ENCODE measurements at regions not wholly inside any gene's neighbourhood (a gene's known extent, or its start where the extent isn't known, plus 50 kb on each side); places are given as distances from the start of the nearest gene placed in this dataset.

DNA sequence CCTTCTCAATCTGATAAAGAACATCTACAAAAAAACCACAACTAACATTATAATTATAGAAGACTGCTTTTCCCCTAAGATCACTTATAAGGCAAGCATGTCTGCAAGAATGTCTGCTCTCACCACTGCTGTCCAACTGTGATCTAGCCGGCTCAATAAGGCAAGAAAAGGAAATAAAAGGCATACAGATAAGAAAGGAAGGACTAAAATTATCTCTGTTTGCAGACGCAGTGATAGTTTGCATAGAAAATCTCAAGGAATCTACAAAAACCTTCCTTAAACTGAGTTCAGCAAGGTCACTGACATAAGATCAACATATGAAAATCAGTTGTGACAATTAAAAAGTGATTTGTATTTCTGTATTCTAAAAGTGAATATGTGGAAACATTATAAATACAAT is 138.0 kb upstream of the EGLN3 start:
- TF ChIP-seq ZNF396 (CRISPR knock-in tag; IDR thresholded peaks at IDR 0.05; ENCODE audit: borderline replicate concordance), result no peak
- no peak for TF ChIP-seq TEAD4 (CRISPR knock-in tag; IDR thresholded peaks at IDR 0.05)
- TF ChIP-seq, protein P1, sequence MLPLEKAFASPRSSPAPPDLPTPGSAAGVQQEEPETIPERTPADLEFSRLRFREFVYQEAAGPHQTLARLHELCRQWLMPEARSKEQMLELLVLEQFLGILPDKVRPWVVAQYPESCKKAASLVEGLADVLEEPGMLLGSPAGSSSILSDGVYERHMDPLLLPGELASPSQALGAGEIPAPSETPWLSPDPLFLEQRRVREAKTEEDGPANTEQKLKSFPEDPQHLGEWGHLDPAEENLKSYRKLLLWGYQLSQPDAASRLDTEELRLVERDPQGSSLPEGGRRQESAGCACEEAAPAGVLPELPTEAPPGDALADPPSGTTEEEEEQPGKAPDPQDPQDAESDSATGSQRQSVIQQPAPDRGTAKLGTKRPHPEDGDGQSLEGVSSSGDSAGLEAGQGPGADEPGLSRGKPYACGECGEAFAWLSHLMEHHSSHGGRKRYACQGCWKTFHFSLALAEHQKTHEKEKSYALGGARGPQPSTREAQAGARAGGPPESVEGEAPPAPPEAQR (CRISPR knock-in tag; IDR thresholded peaks at IDR 0.05), result no peak
- TF ChIP-seq CREB1 (CRISPR knock-in tag; IDR thresholded peaks at IDR 0.05), result no peak
- TF ChIP-seq, protein P2, sequence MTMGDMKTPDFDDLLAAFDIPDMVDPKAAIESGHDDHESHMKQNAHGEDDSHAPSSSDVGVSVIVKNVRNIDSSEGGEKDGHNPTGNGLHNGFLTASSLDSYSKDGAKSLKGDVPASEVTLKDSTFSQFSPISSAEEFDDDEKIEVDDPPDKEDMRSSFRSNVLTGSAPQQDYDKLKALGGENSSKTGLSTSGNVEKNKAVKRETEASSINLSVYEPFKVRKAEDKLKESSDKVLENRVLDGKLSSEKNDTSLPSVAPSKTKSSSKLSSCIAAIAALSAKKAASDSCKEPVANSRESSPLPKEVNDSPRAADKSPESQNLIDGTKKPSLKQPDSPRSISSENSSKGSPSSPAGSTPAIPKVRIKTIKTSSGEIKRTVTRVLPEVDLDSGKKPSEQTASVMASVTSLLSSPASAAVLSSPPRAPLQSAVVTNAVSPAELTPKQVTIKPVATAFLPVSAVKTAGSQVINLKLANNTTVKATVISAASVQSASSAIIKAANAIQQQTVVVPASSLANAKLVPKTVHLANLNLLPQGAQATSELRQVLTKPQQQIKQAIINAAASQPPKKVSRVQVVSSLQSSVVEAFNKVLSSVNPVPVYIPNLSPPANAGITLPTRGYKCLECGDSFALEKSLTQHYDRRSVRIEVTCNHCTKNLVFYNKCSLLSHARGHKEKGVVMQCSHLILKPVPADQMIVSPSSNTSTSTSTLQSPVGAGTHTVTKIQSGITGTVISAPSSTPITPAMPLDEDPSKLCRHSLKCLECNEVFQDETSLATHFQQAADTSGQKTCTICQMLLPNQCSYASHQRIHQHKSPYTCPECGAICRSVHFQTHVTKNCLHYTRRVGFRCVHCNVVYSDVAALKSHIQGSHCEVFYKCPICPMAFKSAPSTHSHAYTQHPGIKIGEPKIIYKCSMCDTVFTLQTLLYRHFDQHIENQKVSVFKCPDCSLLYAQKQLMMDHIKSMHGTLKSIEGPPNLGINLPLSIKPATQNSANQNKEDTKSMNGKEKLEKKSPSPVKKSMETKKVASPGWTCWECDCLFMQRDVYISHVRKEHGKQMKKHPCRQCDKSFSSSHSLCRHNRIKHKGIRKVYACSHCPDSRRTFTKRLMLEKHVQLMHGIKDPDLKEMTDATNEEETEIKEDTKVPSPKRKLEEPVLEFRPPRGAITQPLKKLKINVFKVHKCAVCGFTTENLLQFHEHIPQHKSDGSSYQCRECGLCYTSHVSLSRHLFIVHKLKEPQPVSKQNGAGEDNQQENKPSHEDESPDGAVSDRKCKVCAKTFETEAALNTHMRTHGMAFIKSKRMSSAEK (CRISPR knock-in tag; IDR thresholded peaks at IDR 0.05; ENCODE audit: borderline replicate concordance), result no peak
- no peak for TF ChIP-seq NR3C1 (CRISPR knock-in tag; conservative IDR thresholded peaks at IDR 0.05; ENCODE audit: low read depth)
- TF ChIP-seq ZNF423 (CRISPR knock-in tag; IDR thresholded peaks at IDR 0.05), result no peak
- no peak for TF ChIP-seq SMAD3 (CRISPR knock-in tag; IDR thresholded peaks at IDR 0.05; ENCODE audit: borderline replicate concordance)
- no peak for TF ChIP-seq ESRRA (CRISPR knock-in tag; IDR thresholded peaks at IDR 0.05; ENCODE audit: borderline replicate concordance)
- TF ChIP-seq, protein P3, sequence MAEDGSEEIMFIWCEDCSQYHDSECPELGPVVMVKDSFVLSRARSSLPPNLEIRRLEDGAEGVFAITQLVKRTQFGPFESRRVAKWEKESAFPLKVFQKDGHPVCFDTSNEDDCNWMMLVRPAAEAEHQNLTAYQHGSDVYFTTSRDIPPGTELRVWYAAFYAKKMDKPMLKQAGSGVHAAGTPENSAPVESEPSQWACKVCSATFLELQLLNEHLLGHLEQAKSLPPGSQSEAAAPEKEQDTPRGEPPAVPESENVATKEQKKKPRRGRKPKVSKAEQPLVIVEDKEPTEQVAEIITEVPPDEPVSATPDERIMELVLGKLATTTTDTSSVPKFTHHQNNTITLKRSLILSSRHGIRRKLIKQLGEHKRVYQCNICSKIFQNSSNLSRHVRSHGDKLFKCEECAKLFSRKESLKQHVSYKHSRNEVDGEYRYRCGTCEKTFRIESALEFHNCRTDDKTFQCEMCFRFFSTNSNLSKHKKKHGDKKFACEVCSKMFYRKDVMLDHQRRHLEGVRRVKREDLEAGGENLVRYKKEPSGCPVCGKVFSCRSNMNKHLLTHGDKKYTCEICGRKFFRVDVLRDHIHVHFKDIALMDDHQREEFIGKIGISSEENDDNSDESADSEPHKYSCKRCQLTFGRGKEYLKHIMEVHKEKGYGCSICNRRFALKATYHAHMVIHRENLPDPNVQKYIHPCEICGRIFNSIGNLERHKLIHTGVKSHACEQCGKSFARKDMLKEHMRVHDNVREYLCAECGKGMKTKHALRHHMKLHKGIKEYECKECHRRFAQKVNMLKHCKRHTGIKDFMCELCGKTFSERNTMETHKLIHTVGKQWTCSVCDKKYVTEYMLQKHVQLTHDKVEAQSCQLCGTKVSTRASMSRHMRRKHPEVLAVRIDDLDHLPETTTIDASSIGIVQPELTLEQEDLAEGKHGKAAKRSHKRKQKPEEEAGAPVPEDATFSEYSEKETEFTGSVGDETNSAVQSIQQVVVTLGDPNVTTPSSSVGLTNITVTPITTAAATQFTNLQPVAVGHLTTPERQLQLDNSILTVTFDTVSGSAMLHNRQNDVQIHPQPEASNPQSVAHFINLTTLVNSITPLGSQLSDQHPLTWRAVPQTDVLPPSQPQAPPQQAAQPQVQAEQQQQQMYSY (CRISPR knock-in tag; IDR thresholded peaks at IDR 0.05), result no peak
- TF ChIP-seq ATF1 (CRISPR knock-in tag; IDR thresholded peaks at IDR 0.05), result no peak
- no peak for TF ChIP-seq ETV6 (CRISPR knock-in tag; IDR thresholded peaks at IDR 0.05)
- ChIA-PET POLR2A (no interaction called here), CTCF (interaction anchor here (1.4 kb wide), 1 partner anchor 10 kb away, joined by 4 read pairs; no protein-coding TSS in a partner anchor)
- Mint-ChIP-seq H3K27me3 (ENCODE audit: low read depth) (peaks cover 20% of the 10 kb centered on the region), H3K27ac (no peak overlapping the region), H3K4me1 (no peaks in the 10 kb centered on the region; the same call in 1 of the 2 replicates), H3K4me3 (no peak overlapping the region), H3K9me3 (peaks cover 3% of the 10 kb centered on the region; the same call in 1 of the 2 replicates), H3K36me3 (no peaks in the 10 kb centered on the region)
- ATAC-seq, result no peak
- no peak for DNase-seq (ENCODE audit: low spot score)

DNA sequence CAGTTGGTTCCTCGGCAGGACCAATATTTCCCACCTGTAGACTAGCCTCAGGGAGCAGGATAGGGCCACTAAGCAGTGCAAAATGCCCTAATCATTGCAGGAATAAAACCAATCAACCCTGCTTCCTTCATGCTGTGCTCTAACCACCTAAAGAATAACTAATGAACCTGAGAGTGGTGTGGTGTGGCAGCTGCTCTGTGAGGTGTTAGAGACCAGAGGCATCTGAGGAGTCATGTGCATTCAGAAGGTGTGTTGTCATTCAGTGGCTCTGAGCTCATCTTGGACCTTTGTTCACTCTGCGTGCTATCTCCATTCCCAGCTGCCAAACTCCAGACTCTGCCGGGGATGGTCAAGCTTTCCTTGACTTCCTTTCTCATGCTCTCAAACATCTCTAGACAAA is 136.7 kb upstream of the EGLN3 start:
- Mint-ChIP-seq H3K4me3 (no peak overlapping the region), H3K27ac (no peak overlapping the region), H3K36me3 (no peaks in the 10 kb centered on the region), H3K27me3 (ENCODE audit: low read depth) (peaks cover 23% of the 10 kb centered on the region), H3K4me1 (no peaks in the 10 kb centered on the region; the same call in 1 of the 2 replicates), H3K9me3 (peaks cover 3% of the 10 kb centered on the region; the same call in 1 of the 2 replicates)
- ChIA-PET CTCF (no interaction called here), POLR2A (no interaction called here)
- no peak for DNase-seq (ENCODE audit: low spot score)
- no peak for ATAC-seq
- TF ChIP-seq NFE2L1 (CRISPR knock-in tag; IDR thresholded peaks at IDR 0.05) (no peak), OVOL2 (CRISPR knock-in tag; IDR thresholded peaks at IDR 0.05; ENCODE audit: borderline replicate concordance) (no peak), CREB1 (CRISPR knock-in tag; IDR thresholded peaks at IDR 0.05) (no peak), FOXJ3 (CRISPR knock-in tag; IDR thresholded peaks at IDR 0.05; ENCODE audit: borderline replicate concordance) (no peak), SMAD4 (CRISPR knock-in tag; IDR thresholded peaks at IDR 0.05) (no peak), ZNF317 (CRISPR knock-in tag; IDR thresholded peaks at IDR 0.05; ENCODE audit: borderline replicate concordance, low read depth) (no peak), FOXP1 (CRISPR knock-in tag; IDR thresholded peaks at IDR 0.05; ENCODE audit: borderline replicate concordance) (no peak), FOXK1 (CRISPR knock-in tag; IDR thresholded peaks at IDR 0.05) (no peak), TEAD4 (CRISPR knock-in tag; IDR thresholded peaks at IDR 0.05) (no peak)
- TF ChIP-seq, protein P4, sequence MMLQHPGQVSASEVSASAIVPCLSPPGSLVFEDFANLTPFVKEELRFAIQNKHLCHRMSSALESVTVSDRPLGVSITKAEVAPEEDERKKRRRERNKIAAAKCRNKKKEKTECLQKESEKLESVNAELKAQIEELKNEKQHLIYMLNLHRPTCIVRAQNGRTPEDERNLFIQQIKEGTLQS (CRISPR knock-in tag; conservative IDR thresholded peaks at IDR 0.05), result no peak
- TF ChIP-seq, protein P5, sequence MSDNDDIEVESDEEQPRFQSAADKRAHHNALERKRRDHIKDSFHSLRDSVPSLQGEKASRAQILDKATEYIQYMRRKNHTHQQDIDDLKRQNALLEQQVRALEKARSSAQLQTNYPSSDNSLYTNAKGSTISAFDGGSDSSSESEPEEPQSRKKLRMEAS (CRISPR knock-in tag; IDR thresholded peaks at IDR 0.05), result no peak
- TF ChIP-seq, protein P6, sequence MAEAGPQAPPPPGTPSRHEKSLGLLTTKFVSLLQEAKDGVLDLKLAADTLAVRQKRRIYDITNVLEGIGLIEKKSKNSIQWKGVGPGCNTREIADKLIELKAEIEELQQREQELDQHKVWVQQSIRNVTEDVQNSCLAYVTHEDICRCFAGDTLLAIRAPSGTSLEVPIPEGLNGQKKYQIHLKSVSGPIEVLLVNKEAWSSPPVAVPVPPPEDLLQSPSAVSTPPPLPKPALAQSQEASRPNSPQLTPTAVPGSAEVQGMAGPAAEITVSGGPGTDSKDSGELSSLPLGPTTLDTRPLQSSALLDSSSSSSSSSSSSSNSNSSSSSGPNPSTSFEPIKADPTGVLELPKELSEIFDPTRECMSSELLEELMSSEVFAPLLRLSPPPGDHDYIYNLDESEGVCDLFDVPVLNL (CRISPR knock-in tag; IDR thresholded peaks at IDR 0.05; ENCODE audit: borderline replicate concordance, low read depth), result no peak
